ENCODE measurements at regions not wholly inside any gene's neighbourhood (a gene's known extent, or its start where the extent isn't known, plus 50 kb on each side); places are given as distances from the start of the nearest gene placed in this dataset.

DNA sequence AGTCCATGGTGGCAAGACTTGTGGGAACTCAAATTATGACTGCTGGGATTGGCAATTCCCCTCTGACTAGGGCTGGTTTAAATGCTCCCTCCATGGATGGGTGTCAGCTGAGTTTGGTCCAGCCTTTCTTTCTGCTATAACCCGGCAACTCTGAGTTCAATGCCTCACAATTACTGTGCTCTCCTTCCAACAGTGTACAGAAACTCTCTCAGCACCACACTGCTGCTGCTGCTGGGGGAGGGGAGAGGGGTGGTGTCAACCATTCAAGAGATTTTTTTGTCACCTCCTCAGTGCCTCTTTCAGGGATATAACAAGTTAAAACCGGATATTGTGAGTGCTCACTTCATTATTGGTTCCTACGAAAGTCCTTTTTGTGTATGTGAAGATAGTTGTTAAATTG lies 830.3 kb upstream of the NXPH2 start:
- TF ChIP-seq EP300 (conservative IDR thresholded peaks at IDR 0.05; ENCODE audit: poor library complexity, severe bottlenecking) (no peak), EZH2 (IDR thresholded peaks at IDR 0.05; ENCODE audit: borderline replicate concordance, insufficient read depth, low read length, poor library complexity, severe bottlenecking) (no peak), POLR2AphosphoS5 (IDR thresholded peaks at IDR 0.05) (no peak), MXI1 (conservative IDR thresholded peaks at IDR 0.05; ENCODE audit: poor library complexity, severe bottlenecking) (no peak), SMC3 (conservative IDR thresholded peaks at IDR 0.05; ENCODE audit: poor library complexity) (no peak), RAD21 (conservative IDR thresholded peaks at IDR 0.05) (no peak)
- TF ChIP-seq, protein P1, sequence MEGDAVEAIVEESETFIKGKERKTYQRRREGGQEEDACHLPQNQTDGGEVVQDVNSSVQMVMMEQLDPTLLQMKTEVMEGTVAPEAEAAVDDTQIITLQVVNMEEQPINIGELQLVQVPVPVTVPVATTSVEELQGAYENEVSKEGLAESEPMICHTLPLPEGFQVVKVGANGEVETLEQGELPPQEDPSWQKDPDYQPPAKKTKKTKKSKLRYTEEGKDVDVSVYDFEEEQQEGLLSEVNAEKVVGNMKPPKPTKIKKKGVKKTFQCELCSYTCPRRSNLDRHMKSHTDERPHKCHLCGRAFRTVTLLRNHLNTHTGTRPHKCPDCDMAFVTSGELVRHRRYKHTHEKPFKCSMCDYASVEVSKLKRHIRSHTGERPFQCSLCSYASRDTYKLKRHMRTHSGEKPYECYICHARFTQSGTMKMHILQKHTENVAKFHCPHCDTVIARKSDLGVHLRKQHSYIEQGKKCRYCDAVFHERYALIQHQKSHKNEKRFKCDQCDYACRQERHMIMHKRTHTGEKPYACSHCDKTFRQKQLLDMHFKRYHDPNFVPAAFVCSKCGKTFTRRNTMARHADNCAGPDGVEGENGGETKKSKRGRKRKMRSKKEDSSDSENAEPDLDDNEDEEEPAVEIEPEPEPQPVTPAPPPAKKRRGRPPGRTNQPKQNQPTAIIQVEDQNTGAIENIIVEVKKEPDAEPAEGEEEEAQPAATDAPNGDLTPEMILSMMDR (IDR thresholded peaks at IDR 0.05; ENCODE audit: poor library complexity, severe bottlenecking) = no peak
- TF ChIP-seq, protein P2, sequence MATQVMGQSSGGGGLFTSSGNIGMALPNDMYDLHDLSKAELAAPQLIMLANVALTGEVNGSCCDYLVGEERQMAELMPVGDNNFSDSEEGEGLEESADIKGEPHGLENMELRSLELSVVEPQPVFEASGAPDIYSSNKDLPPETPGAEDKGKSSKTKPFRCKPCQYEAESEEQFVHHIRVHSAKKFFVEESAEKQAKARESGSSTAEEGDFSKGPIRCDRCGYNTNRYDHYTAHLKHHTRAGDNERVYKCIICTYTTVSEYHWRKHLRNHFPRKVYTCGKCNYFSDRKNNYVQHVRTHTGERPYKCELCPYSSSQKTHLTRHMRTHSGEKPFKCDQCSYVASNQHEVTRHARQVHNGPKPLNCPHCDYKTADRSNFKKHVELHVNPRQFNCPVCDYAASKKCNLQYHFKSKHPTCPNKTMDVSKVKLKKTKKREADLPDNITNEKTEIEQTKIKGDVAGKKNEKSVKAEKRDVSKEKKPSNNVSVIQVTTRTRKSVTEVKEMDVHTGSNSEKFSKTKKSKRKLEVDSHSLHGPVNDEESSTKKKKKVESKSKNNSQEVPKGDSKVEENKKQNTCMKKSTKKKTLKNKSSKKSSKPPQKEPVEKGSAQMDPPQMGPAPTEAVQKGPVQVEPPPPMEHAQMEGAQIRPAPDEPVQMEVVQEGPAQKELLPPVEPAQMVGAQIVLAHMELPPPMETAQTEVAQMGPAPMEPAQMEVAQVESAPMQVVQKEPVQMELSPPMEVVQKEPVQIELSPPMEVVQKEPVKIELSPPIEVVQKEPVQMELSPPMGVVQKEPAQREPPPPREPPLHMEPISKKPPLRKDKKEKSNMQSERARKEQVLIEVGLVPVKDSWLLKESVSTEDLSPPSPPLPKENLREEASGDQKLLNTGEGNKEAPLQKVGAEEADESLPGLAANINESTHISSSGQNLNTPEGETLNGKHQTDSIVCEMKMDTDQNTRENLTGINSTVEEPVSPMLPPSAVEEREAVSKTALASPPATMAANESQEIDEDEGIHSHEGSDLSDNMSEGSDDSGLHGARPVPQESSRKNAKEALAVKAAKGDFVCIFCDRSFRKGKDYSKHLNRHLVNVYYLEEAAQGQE (IDR thresholded peaks at IDR 0.05; ENCODE audit: borderline replicate concordance) = no peak
